ENCODE measurements at regions not wholly inside any gene's neighbourhood (a gene's known extent, or its start where the extent isn't known, plus 50 kb on each side); places are given as distances from the start of the nearest gene placed in this dataset.
"Not testable (repeated sequence)": the region's sequence is repeated elsewhere in the genome, so short reads cannot be mapped to it uniquely, and the experiment has no call there.

DNA sequence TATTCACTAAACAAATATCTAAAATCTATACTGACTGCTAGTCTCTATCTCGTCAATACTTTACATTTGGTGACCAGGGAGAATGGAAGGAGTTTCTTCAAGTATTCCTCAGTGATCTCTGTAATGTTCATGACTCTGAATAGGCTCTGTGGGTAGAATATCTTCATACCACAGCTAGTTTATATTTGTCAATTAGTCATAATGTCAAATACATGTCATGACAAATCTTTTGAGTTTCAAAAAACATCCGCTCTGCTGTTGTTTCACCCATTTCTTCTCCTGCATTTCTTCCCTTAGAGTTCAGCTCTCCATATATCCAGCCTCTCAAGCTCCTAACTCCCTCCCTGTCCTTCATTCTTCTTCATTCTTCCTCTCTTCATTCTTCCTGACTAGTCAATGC is 206.5 kb upstream of the FANCL start:
- intact Hi-C loops (cut with micrococcal nuclease): no loop called here

DNA sequence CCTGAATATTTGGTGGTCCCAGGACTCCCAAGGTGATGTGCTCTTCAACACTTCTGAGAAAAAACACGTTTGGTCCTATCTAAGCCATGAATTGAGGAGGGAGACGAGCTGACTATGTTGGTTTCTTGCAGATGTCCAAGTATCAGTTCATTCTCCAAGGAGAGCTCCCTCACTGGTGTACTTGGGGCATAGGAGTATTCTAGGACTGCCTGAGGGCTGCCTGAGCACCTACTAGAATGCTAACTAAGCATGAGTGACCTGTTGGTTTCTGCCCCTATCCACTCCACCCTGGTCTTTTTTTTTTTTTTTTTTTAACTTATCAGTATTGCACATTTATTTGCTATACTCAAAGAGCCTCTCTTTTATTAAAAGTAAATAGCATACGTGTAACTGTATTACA is 200.5 kb upstream of the FANCL start:
- intact Hi-C loops (cut with micrococcal nuclease): no loop called here

DNA sequence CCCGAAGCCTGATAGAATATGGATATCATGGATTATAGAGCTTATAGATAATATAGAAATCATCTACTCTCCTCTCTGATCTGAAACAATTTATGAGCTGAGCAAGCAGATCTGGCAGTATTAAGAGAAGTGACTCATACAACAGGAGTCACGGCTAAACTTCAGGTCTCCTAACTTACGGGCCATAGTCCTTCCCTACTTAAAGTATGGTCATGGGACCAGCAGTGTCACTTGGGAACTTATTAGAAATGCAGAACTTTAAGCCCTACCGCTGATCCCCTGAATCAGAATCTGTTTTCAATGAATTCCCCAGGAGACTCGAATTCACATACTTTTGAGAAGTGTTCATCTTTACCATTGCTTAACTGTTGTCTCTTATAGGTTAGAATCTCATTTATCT is 195.7 kb upstream of the FANCL start:
- intact Hi-C loops (cut with micrococcal nuclease): no loop called here

DNA sequence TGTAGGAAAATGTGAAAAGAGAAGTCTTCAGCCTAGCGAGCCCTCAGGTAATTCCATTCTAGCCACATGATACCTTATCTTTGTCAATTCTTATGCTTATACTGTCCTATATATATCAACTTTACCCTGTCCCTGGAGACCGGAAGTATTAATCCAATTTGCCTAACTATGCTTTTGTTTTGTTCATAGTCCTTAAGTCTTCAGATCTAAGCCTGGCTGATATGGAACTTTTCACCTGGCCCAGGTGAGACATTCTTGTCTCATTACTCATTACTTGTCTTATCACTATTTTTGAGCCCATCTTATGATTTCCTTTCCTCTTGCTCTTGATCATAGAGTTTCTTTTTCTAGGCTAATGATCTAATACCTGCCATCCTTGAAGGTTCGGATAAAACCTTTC is 194.1 kb upstream of the FANCL start:
- intact Hi-C loops (cut with micrococcal nuclease): no loop called here

DNA sequence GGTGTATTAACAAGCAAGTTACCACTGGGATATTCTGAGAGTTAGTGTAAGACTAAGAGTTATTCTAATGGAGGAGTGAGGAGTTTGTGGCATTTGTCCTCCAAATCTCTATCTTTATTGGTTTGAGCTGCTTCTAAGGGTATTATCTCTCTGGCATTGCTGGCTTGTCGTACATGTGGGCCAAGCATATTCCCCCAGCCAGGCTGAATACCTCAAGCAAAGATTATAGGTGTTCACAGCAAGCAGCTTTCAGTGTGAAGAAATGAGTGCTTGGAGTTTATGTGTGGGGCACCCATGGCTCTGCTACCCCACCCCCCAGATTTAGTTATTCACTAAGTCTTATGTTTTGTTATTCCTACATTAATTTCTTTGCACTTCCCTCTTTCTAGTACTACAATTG is 193.6 kb upstream of the FANCL start:
- intact Hi-C loops (cut with micrococcal nuclease): no loop called here

DNA sequence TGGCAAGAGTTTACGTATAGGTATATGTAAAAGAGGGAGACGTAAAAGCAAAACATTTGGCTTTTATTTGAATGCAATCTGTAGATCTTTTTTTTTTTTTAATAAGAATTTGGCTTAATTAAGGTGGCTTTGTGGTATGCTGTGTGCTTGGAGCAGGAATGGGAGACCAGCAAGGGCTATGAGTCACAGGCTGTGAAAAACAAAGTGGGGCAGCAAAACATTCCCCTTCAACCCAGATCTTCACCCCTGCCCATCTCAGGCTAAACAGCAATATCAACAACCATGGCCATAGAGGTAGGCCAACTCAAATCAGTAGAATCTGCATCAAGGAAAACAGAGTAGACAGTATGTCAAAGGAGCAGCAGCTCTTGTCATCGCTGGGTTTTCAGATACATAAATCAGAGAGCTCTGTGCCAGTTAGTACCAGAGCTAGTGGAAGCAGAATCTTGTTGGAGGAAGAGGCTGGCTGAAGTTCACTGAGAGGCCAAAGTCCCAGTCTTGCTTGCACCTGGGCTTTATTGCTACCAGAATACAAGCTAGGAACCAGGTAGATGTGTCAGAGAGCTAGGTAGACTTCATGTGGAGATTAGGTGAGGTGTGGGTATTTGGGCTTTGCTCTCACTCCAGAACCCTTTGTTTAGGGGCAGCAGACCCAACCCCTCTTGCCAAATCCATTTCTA is 191.5 kb upstream of the FANCL start:
- intact Hi-C loops (cut with micrococcal nuclease): no loop called here

DNA sequence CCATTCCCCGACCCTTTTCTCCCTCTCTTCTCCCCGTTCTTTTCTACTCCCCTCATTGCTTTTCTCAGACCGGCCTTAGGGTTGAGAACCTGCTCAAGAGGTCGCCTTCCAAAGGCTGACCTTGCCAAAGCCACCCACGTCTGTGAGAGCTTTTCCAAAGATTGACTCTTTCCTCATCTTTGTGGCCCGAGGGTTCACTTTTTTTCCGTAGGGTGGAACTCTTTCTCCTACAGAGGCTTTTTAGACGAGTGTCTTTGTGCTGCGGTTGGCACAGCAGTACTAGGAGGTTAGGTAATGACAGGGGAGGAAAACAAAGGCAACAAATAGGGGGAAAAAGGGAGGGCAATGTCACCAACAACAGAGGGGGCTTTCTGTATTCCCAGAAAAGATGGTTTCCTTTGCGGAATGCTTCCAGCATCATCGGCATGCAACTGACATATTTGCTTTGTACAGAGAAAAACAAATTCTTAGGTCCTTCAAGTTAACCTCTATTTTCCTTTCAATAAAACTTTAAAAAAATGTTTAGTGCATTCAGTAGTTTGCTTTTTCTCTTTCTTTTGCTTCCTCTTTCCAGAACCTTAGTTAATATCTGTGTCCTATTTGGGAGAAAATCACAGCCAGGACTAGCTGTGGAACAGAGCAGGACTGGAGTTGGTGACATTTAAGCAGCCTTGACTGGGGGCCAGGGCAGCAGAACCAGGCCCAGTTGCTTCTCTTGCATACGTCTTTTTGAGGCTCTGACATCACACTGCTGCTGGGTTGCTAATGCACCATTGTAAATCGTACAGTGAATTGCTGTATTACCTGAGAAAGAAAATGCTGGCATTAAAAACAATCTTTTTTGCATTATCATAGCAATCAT is 188.1 kb upstream of the FANCL start:
- intact Hi-C loops (cut with micrococcal nuclease): no loop called here

DNA sequence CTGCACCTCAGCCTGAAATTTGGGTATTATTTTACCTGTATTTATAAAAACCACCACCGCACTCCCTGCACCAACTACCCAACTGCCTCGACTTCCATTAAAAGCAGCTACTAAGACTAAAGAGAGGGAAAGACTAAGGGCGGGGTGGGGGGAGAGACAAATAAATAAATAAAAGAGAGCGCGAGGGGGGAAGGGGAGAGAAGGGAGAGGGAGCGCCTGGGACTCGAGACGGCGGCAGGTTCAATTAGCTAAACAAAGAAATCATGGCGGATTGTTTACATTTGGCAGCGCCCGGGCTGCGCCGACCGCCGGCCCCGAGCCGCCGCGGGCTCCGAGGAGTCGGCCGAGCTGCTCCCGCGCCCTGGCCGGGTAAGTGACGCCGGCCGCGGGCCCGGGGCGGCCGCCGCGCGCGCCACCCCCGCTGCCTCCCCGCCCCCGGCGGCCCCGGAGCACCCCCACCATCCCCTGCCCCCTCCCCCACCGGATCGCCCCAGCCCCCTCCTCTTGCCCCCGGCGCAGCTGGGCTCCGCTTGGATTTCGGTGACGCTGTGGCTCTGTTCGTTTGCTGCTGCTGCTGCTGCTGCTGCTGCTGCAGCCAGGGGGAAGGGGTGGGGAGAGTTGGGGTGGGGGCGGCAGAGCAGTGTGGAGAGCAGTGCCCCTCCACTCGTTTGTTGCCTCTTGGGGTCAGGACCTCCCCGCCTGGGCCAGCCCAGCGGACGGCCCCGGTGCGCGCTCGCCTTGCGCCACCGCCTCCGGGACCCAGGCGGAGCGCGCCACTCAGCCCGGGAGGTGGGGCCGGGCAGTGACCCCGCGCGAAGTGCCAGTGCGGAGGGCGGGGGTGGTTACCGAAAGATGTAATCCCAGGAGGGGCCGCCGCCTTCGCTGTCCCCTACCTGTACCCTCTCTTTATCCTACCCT is 187.2 kb upstream of the FANCL start:
- intact Hi-C loops (cut with micrococcal nuclease): no loop called here

DNA sequence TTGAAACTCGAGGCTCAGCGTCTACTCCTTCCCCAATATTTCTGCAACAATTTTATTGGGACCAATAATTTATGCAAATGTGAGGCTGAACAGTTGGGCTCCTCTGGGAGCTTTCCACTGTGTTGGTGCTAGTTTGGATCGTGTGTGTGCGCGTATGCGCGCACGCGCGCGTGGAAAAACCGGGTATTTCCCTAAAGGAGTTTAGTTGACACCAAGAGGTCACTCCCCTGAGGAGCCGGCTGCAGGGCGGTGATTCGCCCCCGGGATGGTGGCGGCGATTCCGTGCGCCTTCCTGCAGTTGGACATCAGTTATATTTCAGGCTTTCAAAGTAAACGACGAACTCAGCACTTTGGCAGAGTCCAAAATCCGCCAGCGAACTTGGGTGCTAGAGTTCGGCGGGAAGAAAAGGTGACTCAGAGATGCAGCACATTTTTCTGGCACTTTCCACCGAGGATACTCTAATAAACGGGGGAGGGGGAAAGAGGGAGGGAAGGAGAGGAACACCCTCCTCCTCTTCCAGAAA is 186.5 kb upstream of the FANCL start:
- intact Hi-C loops (cut with micrococcal nuclease): no loop called here

DNA sequence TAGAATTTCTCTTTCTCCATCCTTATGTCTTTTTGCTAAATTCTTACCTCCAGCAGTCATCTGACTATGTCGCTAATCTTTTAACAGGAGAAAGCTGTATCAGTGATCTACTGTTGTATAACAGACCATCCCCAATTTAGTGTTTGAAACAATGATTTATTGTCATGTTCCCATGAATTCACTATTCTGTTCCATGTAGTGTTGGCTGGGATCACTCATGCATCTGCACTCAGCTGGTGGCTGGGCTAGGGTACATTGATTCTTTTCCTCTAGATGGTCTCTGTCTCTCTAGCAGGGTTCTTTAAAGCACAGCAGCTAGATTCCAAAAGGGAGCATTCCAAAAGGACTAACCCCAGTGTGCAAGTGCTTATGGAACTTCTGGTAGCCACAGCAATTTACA is 184.2 kb upstream of the FANCL start:
- intact Hi-C loops (cut with micrococcal nuclease): no loop called here

DNA sequence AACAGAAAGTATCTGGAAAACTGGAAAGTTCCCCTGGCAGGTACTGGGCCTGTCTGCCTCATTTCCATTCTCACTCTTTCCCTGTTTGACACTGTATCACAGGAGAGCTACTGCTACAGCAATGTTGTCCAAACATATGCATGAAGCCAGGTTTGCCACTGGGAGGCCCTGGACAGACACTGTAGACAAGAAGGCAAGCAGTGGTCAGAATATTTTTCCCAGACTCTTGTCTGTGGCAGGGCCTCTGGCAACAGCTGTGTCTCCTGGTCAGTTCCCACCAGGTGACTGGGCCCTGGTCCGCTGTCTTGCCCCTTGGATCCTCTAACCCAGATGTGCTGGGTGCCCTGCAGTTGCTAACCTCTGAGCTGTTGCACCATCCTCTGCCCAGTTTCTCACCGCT is 178.9 kb upstream of the FANCL start:
- intact Hi-C loops (cut with micrococcal nuclease): no loop called here

DNA sequence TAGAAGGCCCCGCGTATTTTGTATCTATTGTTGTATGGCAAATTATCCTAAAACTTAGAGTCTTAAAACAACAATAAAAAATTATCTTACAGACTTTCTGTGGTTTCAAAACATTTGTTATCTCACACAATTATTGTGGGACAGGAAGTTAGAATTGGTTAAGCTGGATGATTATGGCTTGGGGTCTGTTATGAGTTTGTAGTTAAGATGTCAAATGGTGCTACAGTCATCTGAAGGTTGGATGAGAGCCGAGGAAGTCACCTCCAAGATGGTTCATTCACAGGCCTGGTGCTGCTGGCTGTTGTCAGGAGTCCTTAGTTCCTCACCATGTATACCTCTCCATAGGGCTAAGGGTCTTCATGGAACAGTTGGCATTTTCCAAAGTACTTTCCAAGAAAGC is 175.6 kb upstream of the FANCL start:
- intact Hi-C loops (cut with micrococcal nuclease): no loop called here

DNA sequence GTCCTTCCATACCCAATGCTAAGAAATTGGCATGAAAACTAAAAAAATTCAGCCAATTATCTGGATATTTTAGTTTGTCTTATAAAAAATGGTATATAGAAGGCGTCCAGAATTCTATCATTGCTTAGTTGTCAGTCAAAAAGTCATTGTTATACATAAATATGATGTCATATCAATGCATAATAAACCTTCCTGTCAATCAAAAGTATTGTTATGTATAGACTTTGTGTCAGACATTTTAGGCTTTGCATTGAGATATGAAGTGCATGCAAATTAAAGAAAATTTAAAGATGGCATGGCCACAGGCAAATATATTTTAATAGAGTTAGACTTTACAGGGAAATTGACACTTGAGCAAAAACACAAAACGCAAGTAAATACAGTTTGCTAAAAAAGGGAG is 173.4 kb upstream of the FANCL start:
- intact Hi-C loops (cut with micrococcal nuclease): no loop called here

DNA sequence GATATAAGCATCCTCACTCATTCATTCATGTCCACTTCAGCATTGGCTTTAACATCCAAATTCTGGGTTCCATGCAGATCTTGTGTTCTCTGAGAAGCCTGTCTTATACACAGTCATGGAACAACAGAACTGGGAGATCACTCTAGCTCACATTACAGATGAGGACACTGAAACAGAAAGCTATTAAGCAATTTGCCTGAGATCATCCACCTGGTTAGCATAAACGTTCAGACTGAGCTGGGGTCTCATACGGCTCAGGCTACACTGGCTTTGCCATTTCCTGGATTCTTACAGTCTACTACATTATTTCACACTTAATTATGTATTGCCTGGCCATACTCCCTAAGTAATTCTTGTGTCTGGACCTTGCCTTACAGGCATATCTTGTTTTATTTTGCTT is 169.4 kb upstream of the FANCL start:
- intact Hi-C loops (cut with micrococcal nuclease): no loop called here

DNA sequence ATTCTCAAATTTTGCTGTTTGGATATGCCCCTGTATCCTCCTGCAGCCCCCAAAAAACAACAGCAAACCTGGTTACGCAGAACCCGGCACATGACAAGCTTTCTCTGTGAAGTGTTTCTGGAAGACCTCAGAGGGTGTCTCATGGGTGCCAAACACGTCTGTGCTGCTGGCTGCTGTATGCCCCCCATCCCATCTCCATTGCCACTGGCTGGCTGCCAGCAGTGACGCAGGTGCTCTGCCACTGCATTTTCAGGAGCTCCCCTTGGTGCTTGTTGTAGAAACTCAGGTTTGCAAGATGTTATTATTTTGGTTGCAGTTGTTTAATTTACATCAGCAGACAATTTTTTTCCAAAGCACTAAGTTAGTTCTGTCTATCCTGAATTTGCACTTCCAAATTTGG is 166.4 kb upstream of the FANCL start:
- intact Hi-C loops (cut with micrococcal nuclease): no loop called here

DNA sequence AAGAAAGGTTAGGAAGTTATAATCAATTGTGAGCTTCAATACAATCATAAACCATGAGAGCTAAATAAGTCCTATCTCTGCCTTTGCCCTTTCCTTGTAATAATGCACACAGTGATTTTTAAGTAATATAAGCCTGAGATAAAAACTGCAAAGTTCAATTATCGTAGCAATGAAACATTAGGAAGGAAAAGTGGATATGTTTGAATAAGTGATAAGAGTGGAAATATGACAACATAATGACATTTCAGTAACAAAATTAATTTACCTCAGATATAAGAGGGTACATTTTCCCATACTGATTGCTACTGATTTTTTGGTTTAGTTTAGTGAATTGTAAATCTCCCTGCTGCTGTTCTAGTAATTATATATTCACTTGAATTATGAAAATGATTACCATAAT is 164.2 kb upstream of the FANCL start:
- intact Hi-C loops (cut with micrococcal nuclease): no loop called here

DNA sequence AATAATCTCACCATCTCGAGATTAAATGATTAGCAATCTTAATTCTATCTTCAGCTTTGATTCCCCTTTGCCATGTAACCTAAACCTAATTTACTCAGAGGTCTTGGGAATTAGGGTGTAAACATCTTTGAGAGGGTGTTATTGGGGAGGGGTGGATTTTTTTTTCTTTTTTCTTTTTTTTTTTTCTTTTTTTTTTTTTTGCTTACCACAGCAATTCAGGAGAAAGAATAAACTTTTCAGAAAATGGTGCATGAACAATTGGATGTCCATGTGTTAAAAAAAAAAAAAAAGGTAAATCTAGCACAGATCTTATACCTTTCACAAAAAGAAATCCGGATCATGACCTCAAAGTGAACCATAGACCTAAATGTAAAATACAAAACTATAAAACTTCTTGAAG is 160.8 kb upstream of the FANCL start:
- intact Hi-C loops (cut with micrococcal nuclease): no loop called here

DNA sequence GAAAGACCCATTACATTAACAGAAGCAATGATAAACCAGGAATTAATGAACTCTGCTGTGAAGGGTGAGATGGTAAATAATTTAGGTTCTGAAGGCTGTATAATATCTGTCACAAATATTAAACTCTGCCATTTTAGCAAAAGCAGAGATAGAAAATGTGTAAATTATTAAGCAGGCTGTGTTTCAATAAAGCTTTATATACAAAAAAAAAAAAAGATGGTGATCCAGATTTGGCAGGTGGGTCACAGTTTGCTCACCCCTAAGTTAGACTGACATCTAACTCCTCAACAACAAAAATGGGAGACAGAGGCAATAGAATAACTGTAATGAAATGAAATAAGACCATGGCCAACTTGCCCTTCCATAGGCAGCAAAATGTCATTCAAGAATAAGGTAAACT is 157.3 kb upstream of the FANCL start:
- intact Hi-C loops (cut with micrococcal nuclease): no loop called here

DNA sequence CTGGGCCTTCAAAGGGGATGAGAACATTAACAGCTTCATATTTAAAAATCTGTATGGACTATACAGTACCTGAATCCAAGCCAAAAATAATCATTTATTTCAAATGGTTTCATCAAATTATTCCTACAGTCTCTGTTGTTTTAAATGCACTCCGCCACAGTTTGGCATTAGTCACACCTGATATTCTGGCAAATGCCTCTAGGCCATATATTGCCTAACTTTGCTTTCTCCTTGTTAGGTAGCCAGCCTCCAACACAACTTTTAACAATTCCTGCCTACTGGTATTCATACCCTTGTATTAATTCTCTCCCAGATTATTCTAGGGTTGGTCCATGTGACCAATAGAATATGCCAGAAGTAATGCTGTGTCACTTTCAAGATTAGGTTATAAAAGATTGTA is 146.6 kb upstream of the FANCL start:
- intact Hi-C loops (cut with micrococcal nuclease): no loop called here

DNA sequence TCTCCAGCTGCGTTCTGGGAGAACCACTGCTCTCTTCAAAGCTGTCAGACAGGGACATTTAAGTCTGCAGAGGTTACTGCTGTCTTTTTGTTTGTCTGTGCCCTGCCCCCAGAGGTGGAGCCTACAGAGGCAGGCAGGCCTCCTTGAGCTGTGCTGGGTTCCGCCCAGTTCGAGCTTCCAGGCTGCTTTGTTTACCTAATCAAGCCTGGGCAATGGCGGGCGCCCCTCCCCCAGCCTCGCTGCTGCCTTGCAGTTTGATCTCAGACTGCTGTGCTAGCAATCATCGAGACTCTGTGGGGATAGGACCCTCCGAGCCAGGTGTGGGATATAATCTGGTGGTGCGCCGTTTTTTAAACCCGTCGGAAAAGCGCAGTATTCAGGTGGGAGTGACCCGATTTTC is 145.8 kb upstream of the FANCL start:
- intact Hi-C loops (cut with micrococcal nuclease): not testable (repeated sequence)

DNA sequence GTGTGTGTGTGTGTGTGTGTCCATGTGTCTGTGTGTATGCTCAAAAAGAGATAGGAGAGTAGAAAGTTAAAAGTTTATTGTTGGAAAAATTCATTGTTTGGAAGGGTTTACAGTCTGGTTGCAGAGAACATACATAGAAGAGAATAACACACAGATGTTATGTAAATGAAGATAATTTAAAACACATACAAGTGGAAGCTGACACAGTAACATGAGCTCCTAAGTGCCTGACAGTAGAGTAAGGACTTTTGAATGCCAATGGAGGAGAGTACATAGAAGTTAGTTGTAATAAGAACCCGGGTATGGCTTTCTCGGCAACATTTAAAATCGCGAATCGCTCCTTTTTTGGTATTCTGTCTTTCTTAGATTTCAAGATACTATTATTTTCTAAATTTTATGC is 137.0 kb upstream of the FANCL start:
- intact Hi-C loops (cut with micrococcal nuclease): no loop called here

DNA sequence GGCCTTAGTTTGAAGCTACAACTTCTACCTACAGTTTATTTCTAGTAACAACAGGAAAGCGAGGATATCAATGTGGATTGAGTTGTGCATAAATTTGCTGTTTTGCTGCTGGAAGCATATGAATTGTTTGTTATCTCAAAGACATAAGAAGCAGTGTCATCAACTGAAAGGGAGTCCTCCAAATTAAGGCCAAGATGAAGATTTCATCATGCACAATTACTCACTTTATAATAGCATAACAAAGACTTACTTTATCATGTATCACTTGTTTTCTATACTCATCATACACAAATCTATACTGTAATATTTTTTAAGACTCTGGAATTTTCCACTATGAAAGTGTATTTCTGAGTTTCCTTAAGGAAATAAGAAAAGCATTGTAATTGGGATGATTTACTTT is 136.1 kb upstream of the FANCL start:
- intact Hi-C loops (cut with micrococcal nuclease): no loop called here

Data from T-helper 1 cell treated with Interleukin-12 subunit alpha and Interleukin-12 subunit beta and Interleukin-4 antibody, amounts not matched to agents 30 ng/mL and 1 ng/mL, for 36 hours (primary cell).